ENCODE measurements at regions not wholly inside any gene's neighbourhood (a gene's known extent, or its start where the extent isn't known, plus 50 kb on each side); places are given as distances from the start of the nearest gene placed in this dataset.

- H3K79me2 ChIP-seq (ENCODE audit: control insufficient read depth, insufficient read depth, low read length, poor library complexity), result no peaks in the 10 kb centered on the region
- H3K9me3 ChIP-seq (ENCODE audit: insufficient read depth, low read depth, low read length), result no peaks in the 10 kb centered on the region
- H3K79me1 ChIP-seq (ENCODE audit: low read length), result no peaks in the 10 kb centered on the region
- no peak overlapping the region for H2BK120ac ChIP-seq (ENCODE audit: insufficient read depth, low read length, poor library complexity)
- H3K14ac ChIP-seq (ENCODE audit: low read length), result no peak overlapping the region
- H3K9ac ChIP-seq (ENCODE audit: low read length), result no peak overlapping the region
- H3K23ac ChIP-seq (ENCODE audit: low read length), result no peak overlapping the region
- H2BK5ac ChIP-seq (ENCODE audit: low read depth, low read length, poor library complexity), result no peak overlapping the region
- H3K27ac ChIP-seq (ENCODE audit: low read depth, low read length), result no peak overlapping the region
- no peak overlapping the region for H2AK5ac ChIP-seq (ENCODE audit: low read length)
- H3K36me3 ChIP-seq (ENCODE audit: control insufficient read depth in 1 of 2, insufficient read depth in 2 of 2, low read length in 2 of 2), result no peaks in the 10 kb centered on the region
- H2BK12ac ChIP-seq (ENCODE audit: low read length), result no peak overlapping the region
- H3K4me3 ChIP-seq (ENCODE audit: low read depth, low read length), result no peak overlapping the region
- no peak overlapping the region for H3K18ac ChIP-seq (ENCODE audit: low read length)
- no CpG with 5 or more reads among the region's 1 CpG for WGBS (ENCODE audit: extremely low coverage, insufficient coverage, insufficient read length)
- no peak overlapping the region for H4K12ac ChIP-seq (ENCODE audit: low read depth, low read length)
- H4K91ac ChIP-seq (ENCODE audit: low read depth, low read length), result no peak overlapping the region
- H2AFZ ChIP-seq (ENCODE audit: insufficient read depth, low read length, poor library complexity), result no peak overlapping the region
- no peak overlapping the region for H3K4me2 ChIP-seq (ENCODE audit: low read length)
- no peaks in the 10 kb centered on the region for H3K4me1 ChIP-seq (ENCODE audit: control insufficient read depth in 1 of 2, insufficient read depth in 2 of 2, low read length in 2 of 2)
- no peak overlapping the region for H4K8ac ChIP-seq (ENCODE audit: low read depth, low read length)
- no peaks in the 10 kb centered on the region for H3K27me3 ChIP-seq (ENCODE audit: insufficient read depth, low read length)
- H3K4ac ChIP-seq (ENCODE audit: low read depth, low read length), result no peak overlapping the region
- DNase-seq, result no peak
These were observed 853.2 kb upstream of the B3GALT2 start for GRCh38 chr1:194039578-194039977.

- Histone ChIP-seq H3K9ac (ENCODE audit: low read length) (no peak overlapping the region), H3K79me2 (ENCODE audit: control insufficient read depth, insufficient read depth, low read length, poor library complexity) (no peaks in the 10 kb centered on the region), H3K79me1 (ENCODE audit: low read length) (no peaks in the 10 kb centered on the region), H3K23ac (ENCODE audit: low read length) (no peak overlapping the region), H3K4ac (ENCODE audit: low read depth, low read length) (no peak overlapping the region), H3K36me3 (ENCODE audit: control insufficient read depth in 1 of 2, insufficient read depth in 2 of 2, low read length in 2 of 2) (no peaks in the 10 kb centered on the region), H3K27me3 (ENCODE audit: insufficient read depth, low read length) (no peaks in the 10 kb centered on the region), H3K18ac (ENCODE audit: low read length) (no peak overlapping the region), H3K27ac (ENCODE audit: low read depth, low read length) (no peak overlapping the region), H3K4me2 (ENCODE audit: low read length) (no peak overlapping the region), H3K9me3 (ENCODE audit: insufficient read depth, low read depth, low read length) (peaks cover 5% of the 10 kb centered on the region), H4K91ac (ENCODE audit: low read depth, low read length) (no peak overlapping the region), H3K4me1 (ENCODE audit: control insufficient read depth in 1 of 2, insufficient read depth in 2 of 2, low read length in 2 of 2) (no peaks in the 10 kb centered on the region), H4K12ac (ENCODE audit: low read depth, low read length) (no peak overlapping the region), H2BK12ac (ENCODE audit: low read length) (no peak overlapping the region), H3K4me3 (ENCODE audit: low read depth, low read length) (no peak overlapping the region), H2BK5ac (ENCODE audit: low read depth, low read length, poor library complexity) (no peak overlapping the region), H2AK5ac (ENCODE audit: low read length) (no peak overlapping the region), H4K8ac (ENCODE audit: low read depth, low read length) (no peak overlapping the region), H2BK120ac (ENCODE audit: insufficient read depth, low read length, poor library complexity) (no peak overlapping the region), H3K14ac (ENCODE audit: low read length) (no peak overlapping the region), H2AFZ (ENCODE audit: insufficient read depth, low read length, poor library complexity) (no peak overlapping the region)
- no peak for DNase-seq
These were observed 847.2 kb upstream of the B3GALT2 start for GRCh38 chr1:194033646-194034045.

- no peaks in the 10 kb centered on the region for H3K9me3 ChIP-seq (ENCODE audit: insufficient read depth, low read depth, low read length)
- H4K12ac ChIP-seq (ENCODE audit: low read depth, low read length), result no peak overlapping the region
- H3K4me1 ChIP-seq (ENCODE audit: control insufficient read depth in 1 of 2, insufficient read depth in 2 of 2, low read length in 2 of 2), result no peaks in the 10 kb centered on the region
- H2AK5ac ChIP-seq (ENCODE audit: low read length), result no peak overlapping the region
- H3K79me2 ChIP-seq (ENCODE audit: control insufficient read depth, insufficient read depth, low read length, poor library complexity), result no peaks in the 10 kb centered on the region
- no CpG with 5 or more reads among the region's 1 CpG for WGBS (ENCODE audit: extremely low coverage, insufficient coverage, insufficient read length)
- no peak overlapping the region for H2BK5ac ChIP-seq (ENCODE audit: low read depth, low read length, poor library complexity)
- H3K14ac ChIP-seq (ENCODE audit: low read length), result no peak overlapping the region
- no peak for DNase-seq
- H3K36me3 ChIP-seq (ENCODE audit: control insufficient read depth in 1 of 2, insufficient read depth in 2 of 2, low read length in 2 of 2), result no peaks in the 10 kb centered on the region
- no peak overlapping the region for H3K4me2 ChIP-seq (ENCODE audit: low read length)
- no peak overlapping the region for H3K27ac ChIP-seq (ENCODE audit: low read depth, low read length)
- no peaks in the 10 kb centered on the region for H3K27me3 ChIP-seq (ENCODE audit: insufficient read depth, low read length)
- no peak overlapping the region for H3K18ac ChIP-seq (ENCODE audit: low read length)
- no peak overlapping the region for H2BK12ac ChIP-seq (ENCODE audit: low read length)
- no peak overlapping the region for H3K9ac ChIP-seq (ENCODE audit: low read length)
- no peak overlapping the region for H2AFZ ChIP-seq (ENCODE audit: insufficient read depth, low read length, poor library complexity)
- no peak overlapping the region for H4K91ac ChIP-seq (ENCODE audit: low read depth, low read length)
- no peak overlapping the region for H2BK120ac ChIP-seq (ENCODE audit: insufficient read depth, low read length, poor library complexity)
- H3K4ac ChIP-seq (ENCODE audit: low read depth, low read length), result no peak overlapping the region
- no peak overlapping the region for H3K4me3 ChIP-seq (ENCODE audit: low read depth, low read length)
- no peak overlapping the region for H4K8ac ChIP-seq (ENCODE audit: low read depth, low read length)
- no peak overlapping the region for H3K23ac ChIP-seq (ENCODE audit: low read length)
- H3K79me1 ChIP-seq (ENCODE audit: low read length), result no peaks in the 10 kb centered on the region
These were observed 841.6 kb upstream of the B3GALT2 start for GRCh38 chr1:194028002-194028401.

- Histone ChIP-seq H3K18ac (ENCODE audit: low read length) (no peak overlapping the region), H4K8ac (ENCODE audit: low read depth, low read length) (no peak overlapping the region), H2AFZ (ENCODE audit: insufficient read depth, low read length, poor library complexity) (no peak overlapping the region), H3K79me2 (ENCODE audit: control insufficient read depth, insufficient read depth, low read length, poor library complexity) (no peaks in the 10 kb centered on the region), H3K9me3 (ENCODE audit: insufficient read depth, low read depth, low read length) (no peaks in the 10 kb centered on the region), H3K4me2 (ENCODE audit: low read length) (no peak overlapping the region), H2AK5ac (ENCODE audit: low read length) (no peak overlapping the region), H3K9ac (ENCODE audit: low read length) (no peak overlapping the region), H3K4me3 (ENCODE audit: low read depth, low read length) (no peak overlapping the region), H3K14ac (ENCODE audit: low read length) (no peak overlapping the region), H4K12ac (ENCODE audit: low read depth, low read length) (no peak overlapping the region), H2BK5ac (ENCODE audit: low read depth, low read length, poor library complexity) (no peak overlapping the region), H3K4ac (ENCODE audit: low read depth, low read length) (no peak overlapping the region), H3K4me1 (ENCODE audit: control insufficient read depth in 1 of 2, insufficient read depth in 2 of 2, low read length in 2 of 2) (no peaks in the 10 kb centered on the region), H3K36me3 (ENCODE audit: control insufficient read depth in 1 of 2, insufficient read depth in 2 of 2, low read length in 2 of 2) (no peaks in the 10 kb centered on the region), H2BK12ac (ENCODE audit: low read length) (no peak overlapping the region), H3K27ac (ENCODE audit: low read depth, low read length) (no peak overlapping the region), H3K27me3 (ENCODE audit: insufficient read depth, low read length) (no peaks in the 10 kb centered on the region), H3K79me1 (ENCODE audit: low read length) (no peaks in the 10 kb centered on the region), H3K23ac (ENCODE audit: low read length) (no peak overlapping the region), H4K91ac (ENCODE audit: low read depth, low read length) (no peak overlapping the region), H2BK120ac (ENCODE audit: insufficient read depth, low read length, poor library complexity) (no peak overlapping the region)
- no peak for DNase-seq
- WGBS (ENCODE audit: extremely low coverage, insufficient coverage, insufficient read length), result no CpG with 5 or more reads among the region's 3 CpGs
These were observed 840.0 kb upstream of the B3GALT2 start for GRCh38 chr1:194026422-194026821.
